GM12864 (cell line): ENCODE measurements at regions not wholly inside any gene's neighbourhood (a gene's known extent, or its start where the extent isn't known, plus 50 kb on each side); places are given as distances from the start of the nearest gene placed in this dataset.

ENCODE experiments used
- DNase-seq: peaks from one replicate; pipeline ENCODE4 v3.0.0-alpha.2; 2011; ENCODE audit warnings: low read depth
- H3K4me3 ChIP-seq: 2 replicates; pipeline ENCODE4 v1.5.1; 2011; ENCODE audit warnings: mild to moderate bottlenecking, low read depth, low read length, control low read depth
- TF ChIP-seq, protein P1 (sequence below): IDR thresholded peaks from 2 replicates; pipeline ENCODE4 v1.5.1; 2011; ENCODE audit warnings: low read depth, mild to moderate bottlenecking, moderate library complexity, low read length, control low read depth, inconsistent platforms; ENCODE audit errors: missing control alignments

DNA sequence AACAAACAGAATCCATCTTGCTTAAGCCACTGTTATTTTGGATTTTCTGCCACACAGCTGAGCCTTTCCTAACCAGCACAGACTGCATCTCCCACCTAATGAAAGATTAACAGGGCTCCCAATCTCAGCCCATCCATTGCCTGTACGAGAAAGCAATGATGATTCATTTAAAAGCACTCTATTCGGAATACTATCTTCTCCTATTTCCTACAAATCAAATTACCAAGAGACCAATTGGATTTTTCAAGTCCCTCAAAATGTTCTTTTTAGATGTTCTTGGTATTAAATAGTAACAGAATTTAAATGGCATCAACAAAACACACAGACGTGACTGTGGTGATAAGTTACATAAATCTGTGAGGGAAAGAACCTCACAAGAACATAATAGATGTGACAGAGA is 324.1 kb downstream of the AGTPBP1 start:
- TF ChIP-seq, protein P1, sequence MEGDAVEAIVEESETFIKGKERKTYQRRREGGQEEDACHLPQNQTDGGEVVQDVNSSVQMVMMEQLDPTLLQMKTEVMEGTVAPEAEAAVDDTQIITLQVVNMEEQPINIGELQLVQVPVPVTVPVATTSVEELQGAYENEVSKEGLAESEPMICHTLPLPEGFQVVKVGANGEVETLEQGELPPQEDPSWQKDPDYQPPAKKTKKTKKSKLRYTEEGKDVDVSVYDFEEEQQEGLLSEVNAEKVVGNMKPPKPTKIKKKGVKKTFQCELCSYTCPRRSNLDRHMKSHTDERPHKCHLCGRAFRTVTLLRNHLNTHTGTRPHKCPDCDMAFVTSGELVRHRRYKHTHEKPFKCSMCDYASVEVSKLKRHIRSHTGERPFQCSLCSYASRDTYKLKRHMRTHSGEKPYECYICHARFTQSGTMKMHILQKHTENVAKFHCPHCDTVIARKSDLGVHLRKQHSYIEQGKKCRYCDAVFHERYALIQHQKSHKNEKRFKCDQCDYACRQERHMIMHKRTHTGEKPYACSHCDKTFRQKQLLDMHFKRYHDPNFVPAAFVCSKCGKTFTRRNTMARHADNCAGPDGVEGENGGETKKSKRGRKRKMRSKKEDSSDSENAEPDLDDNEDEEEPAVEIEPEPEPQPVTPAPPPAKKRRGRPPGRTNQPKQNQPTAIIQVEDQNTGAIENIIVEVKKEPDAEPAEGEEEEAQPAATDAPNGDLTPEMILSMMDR = no peak

DNA sequence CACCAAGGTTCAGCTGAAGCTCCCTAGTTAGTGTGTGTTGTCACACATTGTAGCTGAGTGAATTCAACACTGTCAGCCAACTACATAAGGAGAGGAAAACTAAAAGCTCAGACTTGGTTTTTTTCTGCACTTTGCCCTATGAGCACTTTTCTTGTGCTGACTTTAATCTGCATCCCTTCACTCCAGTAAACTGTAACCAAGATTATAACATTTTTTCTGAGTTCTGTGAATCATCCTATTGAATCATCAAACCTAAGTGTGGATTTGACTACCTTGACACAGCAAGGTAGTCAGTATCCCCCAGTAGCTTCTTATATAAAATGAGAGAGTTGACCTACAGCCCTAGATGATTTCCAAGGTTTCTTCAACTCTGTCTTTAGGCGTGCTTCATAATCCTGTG is 325.0 kb downstream of the AGTPBP1 start:
- no peak for DNase-seq
- TF ChIP-seq, protein P1 = no peak

More for the DNA sequence above, 324.1 kb downstream of the AGTPBP1 start:
- DNase-seq = no peak
- no peak overlapping the region for H3K4me3 ChIP-seq

DNA sequence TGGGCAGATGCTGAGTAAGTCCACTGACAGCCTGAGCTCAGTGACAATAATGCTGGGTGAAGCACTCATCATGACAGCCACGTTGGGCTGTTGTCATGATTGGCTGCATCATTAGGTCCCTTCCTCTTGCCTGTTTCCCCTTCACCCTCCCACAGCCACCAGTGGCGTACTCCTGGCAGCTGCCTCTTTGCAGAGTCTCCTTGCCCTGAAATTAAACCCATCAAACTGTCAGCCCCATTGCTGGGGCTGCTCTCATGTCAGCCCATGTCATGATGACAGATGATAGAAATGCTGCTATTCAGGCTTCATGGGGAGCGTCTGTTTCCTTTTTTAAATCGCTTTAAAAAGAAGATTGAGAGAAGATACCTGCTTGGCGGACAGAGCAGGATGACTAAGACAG is 327.4 kb downstream of the AGTPBP1 start:
- DNase-seq = no peak
- TF ChIP-seq, protein P1 = no peak

More for the DNA sequence above, 325.0 kb downstream of the AGTPBP1 start:
- H3K4me3 ChIP-seq = no peak overlapping the region

DNA sequence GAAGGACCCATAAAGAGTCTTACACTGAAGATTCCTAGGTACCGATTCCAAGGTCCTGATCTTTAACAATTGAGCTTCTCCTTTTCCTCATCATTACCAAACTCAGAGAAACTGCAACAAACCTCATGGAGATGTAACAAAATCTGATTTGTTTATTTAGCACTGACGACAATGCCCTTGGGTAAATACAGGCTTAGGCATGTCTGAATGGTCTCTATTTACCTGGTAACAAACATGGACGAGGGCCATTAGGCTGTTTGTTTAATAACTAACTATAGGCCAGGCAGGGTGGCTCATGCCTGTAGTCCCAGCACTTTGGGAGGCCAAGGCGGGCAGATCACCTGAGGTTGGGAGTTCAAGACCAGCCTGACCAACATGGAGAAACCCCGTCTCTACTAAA is 333.3 kb downstream of the AGTPBP1 start:
- no peak for DNase-seq
- TF ChIP-seq, protein P1 = no peak
- no peak overlapping the region for H3K4me3 ChIP-seq

More for the DNA sequence above, 327.4 kb downstream of the AGTPBP1 start:
- H3K4me3 ChIP-seq = no peak overlapping the region

DNA sequence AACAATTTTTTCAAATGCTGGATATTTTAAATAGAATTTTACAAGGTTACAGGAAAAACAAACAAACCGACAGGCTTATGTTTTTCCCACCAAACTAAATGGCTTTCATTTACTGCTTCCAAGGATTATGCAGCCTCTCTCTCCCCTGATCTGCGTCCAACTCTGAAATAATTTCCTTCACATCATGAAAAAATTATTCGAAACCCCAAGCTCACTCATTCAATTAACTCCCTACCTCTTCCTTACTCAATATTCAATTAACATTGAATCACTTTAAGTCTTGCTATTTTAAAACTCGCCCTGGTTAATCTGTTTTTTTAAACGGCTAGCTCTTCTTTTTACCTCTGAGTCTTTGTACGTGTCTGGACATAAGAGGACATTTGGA is 336.2 kb downstream of the AGTPBP1 start:
- DNase-seq = no peak
- H3K4me3 ChIP-seq = no peak overlapping the region
- TF ChIP-seq, protein P1 = no peak

DNA sequence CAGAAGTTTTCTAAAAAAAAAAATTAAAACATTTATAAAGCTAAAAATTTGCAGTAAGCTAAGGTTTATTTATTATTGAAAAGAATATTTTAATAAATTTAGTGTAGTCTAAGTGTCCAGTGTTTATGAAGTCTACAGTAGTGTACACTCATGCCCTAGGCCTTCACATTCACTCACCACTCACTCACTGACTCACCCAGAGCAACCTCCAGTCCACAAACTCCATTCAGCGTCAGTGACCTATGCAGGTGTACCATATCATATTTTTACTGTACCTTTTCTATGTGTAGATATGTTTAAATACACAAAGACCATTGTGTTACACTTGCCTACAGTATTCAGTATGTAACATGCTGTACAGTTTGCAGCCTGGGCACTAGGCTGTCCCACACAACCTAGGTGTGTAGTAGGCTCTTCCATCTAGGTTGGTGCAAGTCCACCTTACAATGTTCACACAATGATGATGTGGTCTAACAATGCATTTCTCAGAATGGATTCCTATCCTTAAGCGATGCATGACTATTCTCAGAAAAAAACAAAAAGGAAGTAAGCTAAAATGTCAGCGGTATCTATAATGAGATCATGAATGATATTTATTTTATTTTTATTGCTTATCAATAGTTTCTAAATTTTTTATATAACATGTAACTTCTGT is 336.7 kb downstream of the AGTPBP1 start:
- DNase-seq = no peak
- no peak overlapping the region for H3K4me3 ChIP-seq
- TF ChIP-seq, protein P1 = no peak

DNA sequence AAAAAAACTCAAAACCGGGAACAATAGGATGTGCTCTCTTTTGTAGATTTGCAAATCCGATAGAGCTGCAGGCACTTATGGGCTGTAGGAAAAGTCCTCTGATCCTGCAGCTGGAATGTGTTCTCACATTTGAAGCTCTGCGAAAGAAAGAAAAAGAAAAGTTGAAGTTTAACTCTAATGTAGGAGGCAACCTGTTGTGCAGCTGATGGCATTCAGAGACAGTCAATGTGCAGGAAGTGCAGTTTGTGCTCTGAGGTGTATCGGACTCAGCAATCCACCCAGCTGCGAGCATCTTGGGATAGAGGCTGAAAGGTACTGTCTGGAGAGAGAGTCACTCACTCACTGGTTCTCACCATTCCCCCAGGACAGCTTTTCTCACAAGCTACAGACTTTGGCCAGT is 339.2 kb downstream of the AGTPBP1 start:
- TF ChIP-seq, protein P1 = no peak
- DNase-seq = no peak
- H3K4me3 ChIP-seq = no peak overlapping the region
